HG03457 (cell line): ENCODE measurements at regions not wholly inside any gene's neighbourhood (a gene's known extent, or its start where the extent isn't known, plus 50 kb on each side); places are given as distances from the start of the nearest gene placed in this dataset.
"Not testable (repeated sequence)": the region's sequence is repeated elsewhere in the genome, so short reads cannot be mapped to it uniquely, and the experiment has no call there.

ENCODE experiments used
- ATAC-seq: cut with Tn5 transposase; IDR thresholded peaks from one replicate; pipeline ENCODE4 v1.9.1; 2021; ENCODE audit warnings: moderate number of reproducible peaks; ENCODE audit not compliant: unreplicated experiment

- ATAC-seq, result no peak
Measured at GRCh38 chr2:176423819-176424218, 154.6 kb downstream of the MTX2 start.

GRCh38 chr2:176424746-176425145 is 155.5 kb downstream of the MTX2 start:
- ATAC-seq, result no peak

- no peak for ATAC-seq
Measured at GRCh38 chr2:176427549-176427948, 158.3 kb downstream of the MTX2 start.

GRCh38 chr2:176428944-176429469 is 159.8 kb downstream of the MTX2 start:
- ATAC-seq, result not testable (repeated sequence)

- no peak for ATAC-seq
Measured at GRCh38 chr2:176432434-176432833, 163.2 kb downstream of the MTX2 start.

GRCh38 chr2:176435729-176436128 is 166.5 kb downstream of the MTX2 start:
- no peak for ATAC-seq

GRCh38 chr2:176443946-176444345 is 174.7 kb downstream of the MTX2 start:
- ATAC-seq, result no peak

- ATAC-seq, result no peak
Measured at GRCh38 chr2:176445956-176446355, 176.7 kb downstream of the MTX2 start.

- no peak for ATAC-seq
Measured at GRCh38 chr2:176446718-176447414, 177.6 kb downstream of the MTX2 start.

- ATAC-seq, result no peak
Measured at GRCh38 chr2:176447616-176448015, 178.4 kb downstream of the MTX2 start.

- no peak for ATAC-seq
Measured at GRCh38 chr2:176449852-176450251, 180.6 kb downstream of the MTX2 start.

- no peak for ATAC-seq
Measured at GRCh38 chr2:176453784-176454183, 184.5 kb downstream of the MTX2 start.

GRCh38 chr2:176454893-176455815 is 185.9 kb downstream of the MTX2 start:
- ATAC-seq, result no peak

GRCh38 chr2:176455816-176456291 is 186.6 kb downstream of the MTX2 start:
- ATAC-seq, result no peak

- no peak for ATAC-seq
Measured at GRCh38 chr2:176457481-176457880, 188.2 kb downstream of the MTX2 start.

GRCh38 chr2:176461098-176461808 is 192.0 kb downstream of the MTX2 start:
- ATAC-seq, result no peak

GRCh38 chr2:176461809-176462670 is 192.8 kb downstream of the MTX2 start:
- no peak for ATAC-seq

- no peak for ATAC-seq
Measured at GRCh38 chr2:176463546-176463945, 194.3 kb downstream of the MTX2 start.

GRCh38 chr2:176464886-176465564 is 195.8 kb downstream of the MTX2 start:
- ATAC-seq, result no peak
